ENCODE measurements at regions not wholly inside any gene's neighbourhood (a gene's known extent, or its start where the extent isn't known, plus 50 kb on each side); places are given as distances from the start of the nearest gene placed in this dataset.

DNA sequence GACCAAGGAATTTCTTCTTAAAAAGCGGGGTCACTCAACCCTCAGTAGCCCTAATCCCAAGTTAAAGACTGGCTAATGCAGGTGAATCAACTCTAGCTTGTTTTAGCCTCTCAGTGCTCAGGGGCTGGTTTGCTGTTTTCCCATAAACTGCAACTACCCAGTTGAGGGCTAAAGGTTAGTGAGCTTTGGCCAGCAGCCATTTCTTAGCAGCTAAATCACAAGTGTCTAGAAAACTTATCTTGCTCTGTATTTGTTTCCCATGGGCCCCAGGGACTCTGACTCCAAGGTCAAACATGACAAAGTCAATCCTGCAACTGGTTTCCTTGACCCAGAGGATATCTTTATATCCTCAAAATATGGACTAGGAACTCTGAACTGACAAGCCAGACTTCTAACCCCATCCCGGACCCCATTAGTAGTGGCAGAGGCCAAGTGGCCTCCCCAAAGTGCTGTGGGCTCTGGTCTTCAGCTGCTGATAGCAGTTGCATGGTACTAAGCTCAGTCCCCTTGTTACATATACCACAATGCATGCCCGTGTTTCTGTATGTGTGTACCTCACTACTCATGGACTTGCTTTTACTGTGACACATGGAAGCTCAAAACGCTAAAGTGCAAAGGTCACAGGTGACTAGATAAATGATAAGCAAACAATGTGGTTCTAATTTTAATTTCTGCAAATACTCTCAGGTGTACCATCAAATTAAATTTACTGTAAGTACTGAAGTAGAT lies 793.0 kb upstream of the IGFBP3 start:
- Histone ChIP-seq H3K27me3 (ENCODE audit: control insufficient read depth in 1 of 2, insufficient read depth in 2 of 2, low read length in 2 of 2) (no peaks in the 10 kb centered on the region), H3K4me1 (ENCODE audit: control insufficient read depth, insufficient read depth, low read length) (no peaks in the 10 kb centered on the region), H3K36me3 (ENCODE audit: control insufficient read depth in 2 of 2, insufficient read depth in 2 of 2, low read length in 2 of 2) (no peaks in the 10 kb centered on the region), H3K4me3 (ENCODE audit: low read length in 2 of 2) (no peak overlapping the region), H3K9ac (ENCODE audit: low read length in 2 of 2) (no peak overlapping the region), H3K27ac (ENCODE audit: low read length) (no peak overlapping the region), H3K9me3 (ENCODE audit: control insufficient read depth in 2 of 2, low read length in 2 of 2) (no peaks in the 10 kb centered on the region)

DNA sequence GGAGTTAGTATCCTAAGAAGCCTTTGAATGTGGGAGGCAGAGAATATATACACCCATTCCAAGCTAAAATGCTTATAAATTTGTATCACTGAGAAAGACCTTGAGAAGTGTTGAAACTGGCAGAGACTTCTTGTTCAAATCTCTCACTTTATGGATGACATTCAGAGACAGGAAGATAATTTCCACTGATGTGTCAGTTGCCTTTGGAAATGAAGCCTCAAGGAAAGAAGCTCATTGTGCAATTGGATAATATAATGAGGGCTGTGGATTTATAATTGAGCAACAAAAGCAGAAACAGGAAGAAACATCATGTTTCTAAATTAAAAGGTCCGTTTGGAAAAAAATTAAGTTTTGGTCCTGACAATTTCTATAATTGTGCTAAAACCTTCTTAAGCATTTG lies 789.9 kb upstream of the IGFBP3 start:
- H3K36me3 ChIP-seq (ENCODE audit: control insufficient read depth in 2 of 2, insufficient read depth in 2 of 2, low read length in 2 of 2) = no peaks in the 10 kb centered on the region
- H3K27ac ChIP-seq (ENCODE audit: low read length) = no peak overlapping the region
- no peak overlapping the region for H3K4me3 ChIP-seq (ENCODE audit: low read length in 2 of 2)
- H3K4me1 ChIP-seq (ENCODE audit: control insufficient read depth, insufficient read depth, low read length) = no peaks in the 10 kb centered on the region
- peaks cover 0 to 2% of the 10 kb centered on the region in 2 donors for H3K9me3 ChIP-seq (ENCODE audit: control insufficient read depth in 2 of 2, low read length in 2 of 2)
- H3K27me3 ChIP-seq (ENCODE audit: control insufficient read depth in 1 of 2, insufficient read depth in 2 of 2, low read length in 2 of 2) = no peaks in the 10 kb centered on the region
- no peak overlapping the region for H3K9ac ChIP-seq (ENCODE audit: low read length in 2 of 2)

DNA sequence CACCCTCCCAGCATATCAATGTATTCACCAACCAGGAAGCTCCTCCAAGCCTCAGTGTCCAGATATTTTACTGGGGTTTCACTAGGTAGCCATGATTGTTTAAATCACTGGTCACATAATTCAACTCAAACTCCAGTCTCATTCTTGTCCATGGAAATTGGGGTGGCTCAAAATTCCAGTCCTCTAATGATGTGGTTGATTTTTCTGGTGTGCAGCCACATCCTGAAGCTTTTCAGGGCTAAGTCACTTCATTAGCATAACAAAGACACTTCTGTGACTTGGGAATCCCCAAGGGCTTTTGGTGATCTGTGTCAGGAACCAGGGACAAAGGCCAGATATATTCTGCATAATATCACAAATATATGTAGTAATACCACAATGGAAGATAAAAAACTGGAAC lies 786.9 kb upstream of the IGFBP3 start:
- Histone ChIP-seq H3K9ac (ENCODE audit: low read length in 2 of 2) (no peak overlapping the region), H3K27me3 (ENCODE audit: control insufficient read depth in 1 of 2, insufficient read depth in 2 of 2, low read length in 2 of 2) (no peaks in the 10 kb centered on the region)

DNA sequence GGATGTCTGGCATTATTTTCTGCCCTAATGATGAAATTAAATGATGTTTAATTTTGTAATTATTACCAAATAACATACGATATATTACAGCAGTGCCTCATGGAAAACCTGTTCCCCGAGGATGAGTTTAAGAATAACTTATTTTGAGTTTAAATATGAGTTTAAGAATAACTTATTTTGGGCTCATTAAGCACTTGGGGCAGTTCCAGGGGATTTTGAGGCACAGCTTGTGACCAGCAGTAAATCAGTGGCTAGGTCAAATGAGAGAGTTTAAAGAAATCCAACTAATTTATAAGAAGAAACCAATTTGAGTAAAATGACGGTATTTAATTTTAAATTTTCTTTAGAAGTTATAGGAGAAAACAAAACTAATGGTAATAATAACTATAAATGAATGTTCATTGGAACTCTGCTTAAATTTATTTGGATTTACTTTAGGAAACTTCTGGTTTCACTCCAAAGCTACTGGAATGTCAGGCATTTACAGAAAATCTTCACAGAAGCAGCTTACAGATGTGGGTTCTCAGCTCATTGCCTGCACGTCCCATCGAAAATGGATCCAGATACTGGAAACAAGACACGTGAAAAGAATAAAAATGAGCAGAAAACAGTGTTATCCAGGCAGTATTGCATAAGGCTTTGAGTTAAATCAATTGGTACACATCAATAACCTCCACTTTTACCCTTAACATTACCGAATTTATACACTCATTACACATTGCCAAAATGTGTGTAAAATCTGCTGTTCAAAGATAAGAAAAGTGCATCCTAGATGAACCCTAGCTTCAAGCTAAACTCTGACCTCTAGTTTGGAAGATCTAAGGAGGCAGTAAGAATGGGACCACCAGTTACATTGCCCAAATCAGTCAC lies 784.5 kb upstream of the IGFBP3 start:
- no peaks in the 10 kb centered on the region for H3K36me3 ChIP-seq (ENCODE audit: control insufficient read depth in 2 of 2, insufficient read depth in 2 of 2, low read length in 2 of 2)
- no peaks in the 10 kb centered on the region for H3K27me3 ChIP-seq (ENCODE audit: control insufficient read depth in 1 of 2, insufficient read depth in 2 of 2, low read length in 2 of 2)
- no peak overlapping the region for H3K27ac ChIP-seq (ENCODE audit: low read length)
- peaks cover 0 to 2% of the 10 kb centered on the region in 2 donors for H3K9me3 ChIP-seq (ENCODE audit: control insufficient read depth in 2 of 2, low read length in 2 of 2)
- H3K4me1 ChIP-seq (ENCODE audit: control insufficient read depth, insufficient read depth, low read length) = no peaks in the 10 kb centered on the region
- no peak overlapping the region for H3K4me3 ChIP-seq (ENCODE audit: low read length in 2 of 2)
- no peak overlapping the region for H3K9ac ChIP-seq (ENCODE audit: low read length in 2 of 2)

More for the DNA sequence above, 786.9 kb upstream of the IGFBP3 start:
- peaks cover 0 to 2% of the 10 kb centered on the region in 2 donors for H3K9me3 ChIP-seq (ENCODE audit: control insufficient read depth in 2 of 2, low read length in 2 of 2)
- no peak overlapping the region for H3K27ac ChIP-seq (ENCODE audit: low read length)
- no peaks in the 10 kb centered on the region for H3K36me3 ChIP-seq (ENCODE audit: control insufficient read depth in 2 of 2, insufficient read depth in 2 of 2, low read length in 2 of 2)
- H3K4me1 ChIP-seq (ENCODE audit: control insufficient read depth, insufficient read depth, low read length) = no peaks in the 10 kb centered on the region
- H3K4me3 ChIP-seq (ENCODE audit: low read length in 2 of 2) = no peak overlapping the region

DNA sequence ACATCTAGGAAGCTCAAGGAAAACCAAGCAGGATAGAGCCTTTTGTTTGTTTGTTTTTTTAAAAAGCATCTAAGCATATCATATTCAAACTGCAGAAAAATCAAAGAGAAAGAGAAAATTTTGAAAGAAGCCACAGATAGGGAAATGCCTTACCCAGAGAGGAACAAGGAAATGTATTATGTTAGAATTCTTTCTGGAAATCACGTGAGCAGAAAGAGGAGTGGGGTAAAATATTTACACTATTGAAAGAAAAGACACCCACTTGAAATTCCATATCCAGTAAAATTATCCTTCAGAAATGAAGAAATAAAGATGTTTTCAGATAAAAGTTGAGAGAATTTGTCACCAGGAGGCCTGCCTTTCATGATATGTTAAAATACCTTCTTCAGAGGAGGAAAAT lies 775.7 kb upstream of the IGFBP3 start:
- Histone ChIP-seq H3K36me3 (ENCODE audit: control insufficient read depth in 2 of 2, insufficient read depth in 2 of 2, low read length in 2 of 2) (no peaks in the 10 kb centered on the region), H3K4me3 (ENCODE audit: low read length in 2 of 2) (no peak overlapping the region), H3K27me3 (ENCODE audit: control insufficient read depth in 1 of 2, insufficient read depth in 2 of 2, low read length in 2 of 2) (no peaks in the 10 kb centered on the region), H3K9me3 (ENCODE audit: control insufficient read depth in 2 of 2, low read length in 2 of 2) (no peaks in the 10 kb centered on the region), H3K4me1 (ENCODE audit: control insufficient read depth, insufficient read depth, low read length) (no peaks in the 10 kb centered on the region), H3K9ac (ENCODE audit: low read length in 2 of 2) (no peak overlapping the region), H3K27ac (ENCODE audit: low read length) (no peak overlapping the region)

DNA sequence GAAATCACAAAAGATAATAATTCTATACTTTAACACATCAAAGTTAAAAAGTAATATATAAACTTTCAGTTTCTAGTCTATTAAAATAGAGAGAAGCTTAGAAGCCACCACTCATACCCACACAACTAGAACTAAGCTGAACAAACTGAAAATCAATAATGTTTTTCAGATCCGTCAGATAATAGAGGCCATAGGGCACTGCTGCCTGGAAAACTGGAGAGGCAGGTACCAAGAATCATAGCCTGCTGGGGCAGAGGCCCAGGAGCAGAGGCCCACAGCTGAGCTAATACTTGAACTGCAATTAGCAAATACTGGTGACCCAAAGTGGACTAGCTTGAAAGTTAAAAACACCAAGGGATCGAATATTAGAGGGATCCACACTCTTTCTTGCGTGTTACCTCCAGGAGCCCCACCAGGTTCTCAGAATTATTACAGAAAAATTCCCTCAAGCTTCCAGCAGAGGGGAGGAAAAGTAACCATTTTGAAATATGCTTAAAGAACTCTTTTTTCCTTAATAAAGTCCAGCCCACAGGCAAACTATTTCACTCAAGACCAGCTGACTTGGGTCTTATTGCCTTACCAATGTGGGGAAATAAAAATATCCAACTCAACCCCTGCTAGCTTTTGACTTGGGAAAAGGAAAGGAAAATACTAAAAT lies 774.1 kb upstream of the IGFBP3 start:
- Histone ChIP-seq H3K36me3 (ENCODE audit: control insufficient read depth in 2 of 2, insufficient read depth in 2 of 2, low read length in 2 of 2) (no peaks in the 10 kb centered on the region), H3K27me3 (ENCODE audit: control insufficient read depth in 1 of 2, insufficient read depth in 2 of 2, low read length in 2 of 2) (no peaks in the 10 kb centered on the region), H3K4me3 (ENCODE audit: low read length in 2 of 2) (no peak overlapping the region), H3K9me3 (ENCODE audit: control insufficient read depth in 2 of 2, low read length in 2 of 2) (no peaks in the 10 kb centered on the region), H3K4me1 (ENCODE audit: control insufficient read depth, insufficient read depth, low read length) (no peaks in the 10 kb centered on the region), H3K27ac (ENCODE audit: low read length) (no peak overlapping the region), H3K9ac (ENCODE audit: low read length in 2 of 2) (no peak overlapping the region)

DNA sequence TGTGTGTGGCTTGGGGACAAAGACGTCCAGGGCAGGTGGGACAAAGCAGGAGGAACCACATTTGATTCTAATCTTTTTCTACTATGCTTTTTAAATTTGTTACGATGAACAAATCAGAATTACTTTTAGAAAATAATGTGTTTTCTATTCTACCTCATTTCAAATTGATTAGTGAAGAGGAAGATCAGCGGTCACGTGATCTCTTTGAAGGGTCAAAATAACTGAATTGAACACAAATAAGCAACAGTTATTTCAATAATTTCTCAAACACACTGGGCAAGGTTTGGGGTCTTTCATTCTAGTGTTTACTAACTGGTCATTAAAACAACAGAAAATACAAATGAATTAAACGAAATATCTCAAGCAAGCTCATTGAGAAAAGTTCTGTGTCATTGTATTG lies 773.0 kb upstream of the IGFBP3 start:
- no peaks in the 10 kb centered on the region for H3K4me1 ChIP-seq (ENCODE audit: control insufficient read depth, insufficient read depth, low read length)
- H3K9ac ChIP-seq (ENCODE audit: low read length in 2 of 2) = no peak overlapping the region
- no peak overlapping the region for H3K4me3 ChIP-seq (ENCODE audit: low read length in 2 of 2)
- no peaks in the 10 kb centered on the region for H3K36me3 ChIP-seq (ENCODE audit: control insufficient read depth in 2 of 2, insufficient read depth in 2 of 2, low read length in 2 of 2)
- H3K27ac ChIP-seq (ENCODE audit: low read length) = no peak overlapping the region
- no peaks in the 10 kb centered on the region for H3K27me3 ChIP-seq (ENCODE audit: control insufficient read depth in 1 of 2, insufficient read depth in 2 of 2, low read length in 2 of 2)
- H3K9me3 ChIP-seq (ENCODE audit: control insufficient read depth in 2 of 2, low read length in 2 of 2) = no peaks in the 10 kb centered on the region

DNA sequence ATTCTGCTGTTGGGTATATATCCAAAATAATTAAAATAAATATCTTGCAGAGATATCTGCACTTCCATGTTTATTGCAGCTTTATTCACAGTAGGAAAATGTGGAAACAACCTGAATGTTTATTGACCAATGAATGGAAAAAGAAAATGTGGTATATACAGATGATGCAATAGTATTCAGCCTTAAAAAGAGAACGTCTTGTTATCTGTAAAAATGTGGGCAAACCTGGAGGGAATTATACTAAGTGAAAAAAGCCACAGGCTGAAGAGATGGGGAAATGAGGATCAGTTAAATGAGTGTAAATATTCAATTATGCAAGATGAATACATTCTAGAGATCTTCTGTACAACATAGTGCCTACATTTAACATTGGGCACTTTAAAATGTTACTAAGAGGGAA lies 766.1 kb upstream of the IGFBP3 start:
- no peaks in the 10 kb centered on the region for H3K36me3 ChIP-seq (ENCODE audit: control insufficient read depth in 2 of 2, insufficient read depth in 2 of 2, low read length in 2 of 2)
- H3K9me3 ChIP-seq (ENCODE audit: control insufficient read depth in 2 of 2, low read length in 2 of 2) = no peaks in the 10 kb centered on the region
- H3K27me3 ChIP-seq (ENCODE audit: control insufficient read depth in 1 of 2, insufficient read depth in 2 of 2, low read length in 2 of 2) = no peaks in the 10 kb centered on the region
- no peak overlapping the region for H3K4me3 ChIP-seq (ENCODE audit: low read length in 2 of 2)
- no peak overlapping the region for H3K27ac ChIP-seq (ENCODE audit: low read length)
- no peaks in the 10 kb centered on the region for H3K4me1 ChIP-seq (ENCODE audit: control insufficient read depth, insufficient read depth, low read length)
- H3K9ac ChIP-seq (ENCODE audit: low read length in 2 of 2) = no peak overlapping the region

DNA sequence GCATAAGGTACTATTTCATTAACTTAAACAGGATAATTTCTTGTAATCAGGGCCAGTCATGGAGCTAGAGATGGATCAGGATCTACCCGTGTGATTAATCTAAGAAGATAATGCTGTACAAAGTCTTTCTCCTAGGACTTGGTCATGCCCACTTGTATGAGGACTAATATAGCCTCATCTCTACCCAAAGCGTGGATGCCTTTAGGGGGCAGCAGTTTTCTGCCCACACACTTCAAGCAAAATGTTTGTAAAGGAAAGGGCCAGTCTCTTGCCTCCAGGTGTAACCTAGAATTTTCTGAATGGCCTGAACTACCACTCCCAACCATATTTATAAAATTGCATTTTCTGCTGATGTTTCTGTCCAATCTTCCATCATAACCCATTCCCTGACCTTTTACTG lies 764.0 kb upstream of the IGFBP3 start:
- Histone ChIP-seq H3K27ac (ENCODE audit: low read length) (no peak overlapping the region), H3K9ac (ENCODE audit: low read length in 2 of 2) (no peak overlapping the region), H3K4me3 (ENCODE audit: low read length in 2 of 2) (no peak overlapping the region)

DNA sequence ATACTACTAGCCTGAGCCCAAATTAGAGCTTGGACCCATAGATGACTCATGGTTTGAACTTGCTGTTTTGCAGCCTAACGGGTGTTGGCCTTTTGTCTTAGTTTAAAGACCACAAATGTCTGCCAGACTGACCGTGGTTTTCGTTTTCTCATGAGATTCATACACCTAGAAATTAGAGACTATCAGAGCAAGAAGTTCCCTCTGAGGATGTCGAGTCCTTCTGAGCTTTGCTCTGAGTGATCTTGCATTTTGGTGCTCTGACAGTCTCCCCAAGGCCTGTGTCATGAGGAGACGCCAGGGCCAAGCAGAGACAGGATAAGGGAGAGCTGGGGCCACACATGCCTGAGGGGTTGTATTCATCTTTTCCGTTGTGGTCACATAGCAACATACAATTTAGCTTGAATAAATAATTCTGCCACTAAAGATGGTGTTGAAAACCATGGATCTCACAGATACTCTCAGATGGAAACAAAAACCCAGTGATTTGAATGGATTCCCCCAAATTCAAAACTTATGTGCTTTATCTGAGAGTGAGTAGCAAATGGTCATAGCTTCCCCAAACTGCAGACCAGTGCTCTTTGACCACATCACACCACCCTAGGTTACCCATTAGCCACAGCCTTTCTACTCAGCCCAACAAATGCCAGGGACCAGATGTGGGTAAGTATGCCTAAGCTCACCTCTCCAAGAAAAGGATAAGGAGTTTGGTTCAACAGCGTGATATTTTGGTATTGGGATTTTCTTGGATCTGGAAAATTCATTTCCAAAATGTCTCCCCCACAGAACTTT lies 762.0 kb upstream of the IGFBP3 start:
- Histone ChIP-seq H3K36me3 (ENCODE audit: control insufficient read depth in 2 of 2, insufficient read depth in 2 of 2, low read length in 2 of 2) (no peaks in the 10 kb centered on the region), H3K9ac (ENCODE audit: low read length in 2 of 2) (no peak overlapping the region), H3K4me3 (ENCODE audit: low read length in 2 of 2) (no peak overlapping the region), H3K9me3 (ENCODE audit: control insufficient read depth in 2 of 2, low read length in 2 of 2) (no peaks in the 10 kb centered on the region), H3K27ac (ENCODE audit: low read length) (no peak overlapping the region), H3K4me1 (ENCODE audit: control insufficient read depth, insufficient read depth, low read length) (no peaks in the 10 kb centered on the region), H3K27me3 (ENCODE audit: control insufficient read depth in 1 of 2, insufficient read depth in 2 of 2, low read length in 2 of 2) (no peaks in the 10 kb centered on the region)

More for the DNA sequence above, 764.0 kb upstream of the IGFBP3 start:
- Histone ChIP-seq H3K4me1 (ENCODE audit: control insufficient read depth, insufficient read depth, low read length) (no peaks in the 10 kb centered on the region), H3K36me3 (ENCODE audit: control insufficient read depth in 2 of 2, insufficient read depth in 2 of 2, low read length in 2 of 2) (no peaks in the 10 kb centered on the region), H3K27me3 (ENCODE audit: control insufficient read depth in 1 of 2, insufficient read depth in 2 of 2, low read length in 2 of 2) (no peaks in the 10 kb centered on the region), H3K9me3 (ENCODE audit: control insufficient read depth in 2 of 2, low read length in 2 of 2) (no peaks in the 10 kb centered on the region)
